ENCODE measurements at regions not wholly inside any gene's neighbourhood (a gene's known extent, or its start where the extent isn't known, plus 50 kb on each side); places are given as distances from the start of the nearest gene placed in this dataset.

- ChIA-PET CTCF (ENCODE audit: low intra/inter-chr PET ratio, low total read pairs) (no interaction called here), POLR2A (no interaction called here)
- H3K27me3 ChIP-seq (ENCODE audit: control insufficient read depth in 1 of 2, insufficient read depth in 2 of 2, low read length in 2 of 2): peaks cover 0 to 21% of the 10 kb centered on the region in 2 experiments; a peak in 3 of 5 replicates
- no peak overlapping the region for H3K9ac ChIP-seq (ENCODE audit: insufficient read depth, low read depth, low read length)
- no peaks in the 10 kb centered on the region for H4K20me1 ChIP-seq (ENCODE audit: insufficient read depth, low read length)
- H3K4me1 ChIP-seq (ENCODE audit: insufficient read depth, low read length): no peaks in the 10 kb centered on the region
- H3K9me3 ChIP-seq (ENCODE audit: low read length): no peaks in the 10 kb centered on the region
- no peak overlapping the region for H3K4me2 ChIP-seq (ENCODE audit: low read depth, low read length)
- DNase-seq (ENCODE audit: low spot score) (no peak), FAIRE-seq (no peak), ATAC-seq (no peak)
- no peak overlapping the region for H3K27ac ChIP-seq (ENCODE audit: extremely low read length, insufficient read depth, low read length)
- BruUV-seq (replicated peaks): no TSS peak
- no peak for TF ChIP-seq SETDB1 (CRISPR knock-in tag; IDR thresholded peaks at IDR 0.05; ENCODE audit: borderline replicate concordance)
- no peak for TF ChIP-seq HNRNPL (IDR thresholded peaks at IDR 0.05; ENCODE audit: low read depth, low read length)
- no peak for TF ChIP-seq NBN (conservative IDR thresholded peaks at IDR 0.05)
- no peak for TF ChIP-seq MYC (CRISPR knock-in tag; IDR thresholded peaks at IDR 0.05; ENCODE audit: borderline replicate concordance)
- no peak for TF ChIP-seq TRIM22 (IDR thresholded peaks at IDR 0.05)
- no peak for TF ChIP-seq FOSL2 (CRISPR knock-in tag; IDR thresholded peaks at IDR 0.05)
- TF ChIP-seq MED1 (CRISPR knock-in tag; IDR thresholded peaks at IDR 0.05): no peak
- no peak for TF ChIP-seq ATF2 (CRISPR knock-in tag; IDR thresholded peaks at IDR 0.05)
- no peak for TF ChIP-seq SIX4 (CRISPR knock-in tag; IDR thresholded peaks at IDR 0.05)
- TF ChIP-seq MAFK (conservative IDR thresholded peaks at IDR 0.05 in 1 of 2, IDR thresholded peaks at IDR 0.05 in 1 of 2; ENCODE audit: low read length in 2 of 2): no peak
- TF ChIP-seq ZNF180 (CRISPR knock-in tag; IDR thresholded peaks at IDR 0.05; ENCODE audit: borderline replicate concordance, low read depth): no peak
- no peak for TF ChIP-seq ZNF343 (CRISPR knock-in tag; IDR thresholded peaks at IDR 0.05)
- no peak for TF ChIP-seq ZNF883 (CRISPR knock-in tag; IDR thresholded peaks at IDR 0.05; ENCODE audit: not compliant biosample characterization)
- no peak overlapping the region for H3K4me3 ChIP-seq (replicated peaks in 1 of 3; ENCODE audit: insufficient read depth in 1 of 3, low read depth in 2 of 3, low read length in 3 of 3)
- H2AFZ ChIP-seq (ENCODE audit: low read length): no peak overlapping the region
- in situ Hi-C loops (cut with HindIII; ENCODE audit: extremely low pct_ligation_motif_present, low pct_unique_long_range_greater_than_20kb): no loop called here
- intact Hi-C loops (cut with micrococcal nuclease; ENCODE audit: unreplicated experiment): no loop called here
- no peaks in the 10 kb centered on the region for H3K79me2 ChIP-seq (ENCODE audit: insufficient read depth, low read length)
- WGBS (ENCODE audit: low lambda C conversion rate): 15% methylated on average over 3 of the region's 3 CpGs
- no peaks in the 10 kb centered on the region for H3K36me3 ChIP-seq (replicated peaks in 1 of 2; ENCODE audit: control insufficient read depth in 1 of 2, insufficient read depth in 2 of 2, low read length in 2 of 2)
Measured at GRCh38 chr20:40785346-40785745, 96.3 kb upstream of the MAFB start.
